Progenitor cell of endocrine pancreas (in vitro differentiated cells): ENCODE measurements at regions not wholly inside any gene's neighbourhood (a gene's known extent, or its start where the extent isn't known, plus 50 kb on each side); places are given as distances from the start of the nearest gene placed in this dataset.
"Not testable (repeated sequence)": the region's sequence is repeated elsewhere in the genome, so short reads cannot be mapped to it uniquely, and the experiment has no call there.

Experiments used
- DNase-seq: peaks from one replicate; pipeline ENCODE4 v3.0.0; 2021; ENCODE audit warnings: low spot score; ENCODE audit not compliant: unreplicated experiment
- H3K27ac Mint-ChIP-seq: 2 replicates; pipeline ENCODE4 v1.8.0; 2021; ENCODE audit warnings: mild to moderate bottlenecking, moderate library complexity, mixed read lengths
- H3K27me3 Mint-ChIP-seq: 2 replicates; pipeline ENCODE4 v1.8.0; 2021; ENCODE audit warnings: mixed read lengths
- H3K36me3 Mint-ChIP-seq: 2 replicates; pipeline ENCODE4 v1.8.0; 2022; ENCODE audit warnings: mixed read lengths; ENCODE audit not compliant: insufficient read depth
- H3K4me1 Mint-ChIP-seq: 2 replicates; pipeline ENCODE4 v1.8.0; 2021; ENCODE audit warnings: low read depth, mixed read lengths
- H3K4me3 Mint-ChIP-seq: 2 replicates; pipeline ENCODE4 v1.8.0; 2021; ENCODE audit warnings: low read depth, mild to moderate bottlenecking, moderate library complexity, mixed read lengths
- H3K9me3 Mint-ChIP-seq: 2 replicates; pipeline ENCODE4 v1.8.0; 2021; ENCODE audit warnings: low read depth, mixed read lengths
- CTCF ChIP-seq: fragments of 200-600 bp; sonication (generic); IDR thresholded peaks from one replicate; pipeline ENCODE4 v1.5.0; 2021; ENCODE audit warnings: antibody characterized with exemption, mild to moderate bottlenecking; ENCODE audit not compliant: unreplicated experiment

GRCh38 chr6:49225471-49225870 lies 237.6 kb downstream of the MMUT start:
- H3K4me3 Mint-ChIP-seq, result no peak overlapping the region
- H3K4me1 Mint-ChIP-seq, result no peaks in the 10 kb centered on the region
- TF ChIP-seq CTCF, result no peak
- H3K9me3 Mint-ChIP-seq, result peaks cover 17% of the 10 kb centered on the region
- no peak for DNase-seq
- no peaks in the 10 kb centered on the region for H3K36me3 Mint-ChIP-seq
- H3K27me3 Mint-ChIP-seq, result no peaks in the 10 kb centered on the region
- H3K27ac Mint-ChIP-seq, result no peak overlapping the region

- Mint-ChIP-seq H3K27me3 (no peaks in the 10 kb centered on the region), H3K36me3 (no peaks in the 10 kb centered on the region), H3K4me3 (no peak overlapping the region), H3K27ac (no peak overlapping the region), H3K4me1 (no peaks in the 10 kb centered on the region), H3K9me3 (peaks cover 9% of the 10 kb centered on the region)
- no peak for DNase-seq
- no peak for TF ChIP-seq CTCF
Measured at GRCh38 chr6:49220293-49220692, 242.8 kb downstream of the MMUT start.

GRCh38 chr6:49205526-49205925 lies 257.5 kb downstream of the MMUT start:
- no peak for DNase-seq
- no peaks in the 10 kb centered on the region for H3K27me3 Mint-ChIP-seq
- no peaks in the 10 kb centered on the region for H3K9me3 Mint-ChIP-seq
- no peak for TF ChIP-seq CTCF
- H3K36me3 Mint-ChIP-seq, result no peaks in the 10 kb centered on the region
- no peaks in the 10 kb centered on the region for H3K4me1 Mint-ChIP-seq
- H3K27ac Mint-ChIP-seq, result no peak overlapping the region
- no peak overlapping the region for H3K4me3 Mint-ChIP-seq

- peaks cover 1% of the 10 kb centered on the region for H3K4me1 Mint-ChIP-seq
- no peak overlapping the region for H3K27ac Mint-ChIP-seq
- no peaks in the 10 kb centered on the region for H3K27me3 Mint-ChIP-seq
- TF ChIP-seq CTCF, result no peak
- H3K36me3 Mint-ChIP-seq, result no peaks in the 10 kb centered on the region
- H3K9me3 Mint-ChIP-seq, result no peaks in the 10 kb centered on the region
- no peak overlapping the region for H3K4me3 Mint-ChIP-seq
- no peak for DNase-seq
Measured at GRCh38 chr6:49202924-49203536, 260.0 kb downstream of the MMUT start.

GRCh38 chr6:49198015-49198414 lies 265.0 kb downstream of the MMUT start:
- no peak for TF ChIP-seq CTCF
- no peak for DNase-seq
- H3K9me3 Mint-ChIP-seq, result no peaks in the 10 kb centered on the region
- no peaks in the 10 kb centered on the region for H3K27me3 Mint-ChIP-seq
- no peaks in the 10 kb centered on the region for H3K36me3 Mint-ChIP-seq
- peaks cover 1% of the 10 kb centered on the region for H3K4me1 Mint-ChIP-seq
- H3K4me3 Mint-ChIP-seq, result no peak overlapping the region
- no peak overlapping the region for H3K27ac Mint-ChIP-seq

GRCh38 chr6:49162379-49162778 lies 300.7 kb downstream of the MMUT start:
- H3K36me3 Mint-ChIP-seq, H3K9me3 Mint-ChIP-seq, H3K27me3 Mint-ChIP-seq, H3K4me1 Mint-ChIP-seq, H3K4me3 Mint-ChIP-seq, DNase-seq, H3K27ac Mint-ChIP-seq: not testable (repeated sequence)
